Inferior parietal cortex (tissue), 1 donor: ENCODE measurements at regions not wholly inside any gene's neighbourhood (a gene's known extent, or its start where the extent isn't known, plus 50 kb on each side); places are given as distances from the start of the nearest gene placed in this dataset.

Experiments used
- DNase-seq: peaks from one replicate; pipeline ENCODE4 v3.0.0-alpha.2; 2016; ENCODE audit errors: extremely low spot score

DNA sequence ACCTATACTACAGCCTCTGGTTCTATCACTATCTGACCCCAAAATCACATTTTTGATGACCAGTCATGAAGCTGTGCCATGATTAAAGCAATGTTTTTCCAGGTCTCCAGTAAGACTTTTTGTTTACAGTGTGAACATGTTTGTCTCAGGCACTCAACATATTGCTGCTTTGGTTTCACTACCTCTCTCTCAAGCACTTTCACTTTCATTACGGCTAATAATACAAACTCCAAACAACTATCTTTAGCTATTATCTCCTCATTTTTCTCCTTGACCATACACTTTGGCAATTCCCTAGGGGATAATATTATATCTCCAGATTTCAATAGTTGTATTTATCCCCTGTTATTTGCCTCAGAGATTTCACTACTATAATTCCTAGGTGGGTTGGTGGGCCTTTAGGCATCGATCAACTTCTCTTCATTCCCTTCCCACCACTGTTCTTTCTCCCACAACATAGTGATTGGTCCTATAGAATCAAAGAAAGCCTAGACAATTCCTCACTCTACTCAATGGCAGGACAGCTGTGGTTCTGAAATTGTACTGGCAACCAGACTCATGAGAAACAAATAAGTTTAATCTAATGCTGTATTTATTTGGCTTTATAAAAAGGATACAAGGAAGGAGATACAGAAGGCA is 261.4 kb upstream of the ZWINT start:
- no peak for DNase-seq

GRCh38 chr10:56606202-56606601 is 245.1 kb upstream of the ZWINT start:
- DNase-seq, result no peak

DNA sequence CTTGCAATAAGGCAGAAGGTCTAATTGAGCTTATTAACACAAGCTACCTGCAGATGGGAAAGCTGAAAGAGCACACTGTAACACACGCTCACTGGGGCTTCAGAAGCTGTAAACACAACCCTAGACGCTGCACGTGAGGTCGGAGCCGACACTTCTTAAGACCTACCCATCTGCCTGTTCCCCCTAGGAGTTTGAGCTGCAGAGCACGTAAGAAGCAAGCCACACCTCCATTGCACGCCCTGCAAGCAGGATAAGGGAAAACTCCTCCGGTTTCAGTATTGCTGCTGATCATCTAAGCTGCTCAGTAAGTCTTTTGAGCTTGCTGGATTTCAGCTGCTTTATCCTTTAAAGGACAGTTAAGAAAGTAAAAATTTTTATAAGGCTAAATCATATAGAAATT is 244.0 kb upstream of the ZWINT start:
- no peak for DNase-seq

DNA sequence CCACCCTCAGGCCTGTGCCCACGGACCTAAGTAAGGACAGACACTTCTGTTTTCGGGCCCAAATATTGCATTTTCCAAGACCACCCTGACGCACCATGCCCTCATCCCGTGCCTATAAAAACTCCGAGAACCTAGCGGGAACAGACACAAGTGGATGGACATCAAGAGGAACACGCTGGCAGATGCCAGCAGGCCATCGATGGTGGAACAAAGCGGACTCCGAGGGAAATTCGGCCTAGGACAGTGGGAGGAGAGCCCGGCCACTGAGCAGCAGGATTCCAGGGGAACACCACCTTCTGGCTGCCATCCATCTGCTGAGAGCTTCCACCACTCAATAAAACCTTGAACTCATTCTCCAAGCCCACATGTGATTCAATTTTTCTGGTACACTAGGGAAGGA is 243.6 kb upstream of the ZWINT start:
- DNase-seq, result no peak

- DNase-seq, result no peak
Measured at GRCh38 chr10:56599201-56599600, 238.1 kb upstream of the ZWINT start.

DNA sequence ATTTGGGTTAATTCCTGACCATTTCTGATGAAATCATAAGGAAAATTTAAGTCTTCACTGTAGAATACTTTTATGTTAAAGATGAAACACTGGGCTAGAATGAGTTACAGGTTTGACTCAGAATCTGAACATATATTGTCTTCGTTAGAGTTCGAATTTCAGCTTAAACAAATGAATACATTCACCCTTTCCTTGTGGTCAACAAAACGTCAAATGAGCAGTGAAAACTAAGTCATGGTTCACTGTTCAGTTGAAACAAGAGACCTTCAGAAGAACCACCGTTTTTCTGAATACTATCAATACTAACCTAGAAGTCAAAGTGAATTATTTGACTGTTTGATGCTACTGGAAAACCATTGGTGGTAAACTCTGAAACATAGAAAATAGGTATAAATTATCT is 235.2 kb upstream of the ZWINT start:
- DNase-seq, result no peak

DNA sequence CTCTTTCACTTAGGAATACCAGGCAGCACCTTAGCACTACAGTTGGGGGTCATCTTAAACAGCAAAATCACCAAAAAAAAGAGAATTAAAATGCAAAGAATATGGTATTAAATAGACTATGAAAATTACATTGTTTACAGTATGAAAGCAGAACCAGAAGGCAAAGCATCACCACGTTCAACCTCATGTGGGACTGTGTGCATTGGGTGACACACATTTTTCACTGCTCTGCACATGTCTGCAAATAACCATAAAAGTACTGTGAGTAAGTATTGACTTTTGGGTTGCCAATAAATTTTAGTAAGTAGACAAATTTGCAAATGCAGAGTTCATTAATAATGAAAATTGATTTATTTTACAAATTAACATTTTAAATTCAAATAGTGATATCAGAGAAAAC is 232.1 kb upstream of the ZWINT start:
- no peak for DNase-seq

GRCh38 chr10:56586461-56586891 is 225.4 kb upstream of the ZWINT start:
- DNase-seq, result no peak

DNA sequence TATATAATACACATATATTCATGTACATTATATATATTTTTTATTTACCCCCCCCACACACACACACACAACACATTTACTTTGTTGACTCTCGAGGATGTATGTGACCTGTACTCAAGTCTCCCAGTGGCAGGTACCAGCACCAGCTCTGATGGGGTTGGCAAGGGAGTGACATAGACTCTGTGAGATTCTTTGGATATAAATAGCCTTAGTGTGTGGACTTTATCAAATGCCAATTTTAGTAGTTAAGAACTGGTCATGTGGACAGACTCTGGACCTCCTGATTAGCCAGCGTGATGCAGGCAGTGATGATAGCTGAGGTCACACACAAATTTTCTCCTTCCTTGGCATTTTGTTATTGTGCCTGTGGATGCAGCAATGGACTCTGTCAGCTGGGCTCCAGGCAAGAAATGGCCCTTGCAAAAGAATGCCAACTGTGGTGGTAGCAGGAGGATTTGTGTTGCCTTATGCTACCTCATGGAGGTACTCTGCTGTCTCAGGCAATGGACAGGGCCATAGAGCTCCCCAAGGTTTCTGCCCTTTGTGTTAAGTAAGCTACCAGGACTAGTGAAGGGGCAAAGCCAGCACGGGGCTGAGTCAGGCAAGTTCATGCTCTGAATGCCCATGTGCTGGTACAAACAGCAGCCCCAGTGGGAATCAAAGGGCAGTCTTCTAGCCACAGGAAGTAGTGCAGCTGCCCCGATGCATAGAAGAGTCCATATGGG is 224.6 kb upstream of the ZWINT start:
- DNase-seq, result no peak

GRCh38 chr10:56583316-56583715 is 222.3 kb upstream of the ZWINT start:
- DNase-seq, result no peak

DNA sequence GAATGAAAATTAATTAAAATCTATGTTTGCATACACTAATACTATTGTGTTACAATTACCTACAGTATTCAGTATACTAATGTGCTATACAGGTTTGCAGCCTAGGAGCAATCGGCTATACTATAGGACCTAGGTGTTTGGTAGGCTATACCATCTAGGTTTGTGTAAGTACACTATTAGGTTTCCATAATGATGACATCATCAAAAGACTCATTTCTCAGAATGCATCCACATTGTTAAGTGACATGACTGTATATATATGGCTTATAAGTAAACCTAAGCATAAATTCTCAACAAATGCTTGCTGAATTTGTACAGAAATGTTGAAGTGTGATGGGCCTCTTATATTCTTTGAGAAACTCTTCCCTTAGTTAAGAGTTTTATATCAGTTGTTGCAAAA is 206.5 kb upstream of the ZWINT start:
- DNase-seq, result no peak

- no peak for DNase-seq
Measured at GRCh38 chr10:56561336-56561735, 200.3 kb upstream of the ZWINT start.

DNA sequence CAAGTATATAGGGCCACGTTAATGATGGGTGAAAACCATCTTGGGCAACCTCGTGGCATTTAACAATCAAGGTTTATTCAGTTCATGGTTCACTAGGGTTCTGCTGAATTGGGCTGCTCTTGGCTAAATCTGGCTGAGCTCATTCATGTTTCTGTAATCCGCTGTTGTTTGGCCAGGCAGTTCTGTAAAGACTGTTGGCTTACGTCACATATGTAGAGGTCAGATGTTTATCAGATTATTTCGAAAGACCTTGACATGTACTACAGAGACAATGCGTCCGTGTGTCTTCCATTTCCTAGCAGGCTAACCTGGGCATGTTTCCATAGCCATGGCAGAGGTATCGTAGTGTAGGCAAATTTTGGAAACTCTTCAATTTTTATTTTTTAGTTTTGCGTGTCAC is 190.0 kb upstream of the ZWINT start:
- no peak for DNase-seq

GRCh38 chr10:56547163-56547562 is 186.1 kb upstream of the ZWINT start:
- no peak for DNase-seq

- DNase-seq, result peak; percentile 11
Measured at GRCh38 chr10:56537984-56538383, 176.9 kb upstream of the ZWINT start.

DNA sequence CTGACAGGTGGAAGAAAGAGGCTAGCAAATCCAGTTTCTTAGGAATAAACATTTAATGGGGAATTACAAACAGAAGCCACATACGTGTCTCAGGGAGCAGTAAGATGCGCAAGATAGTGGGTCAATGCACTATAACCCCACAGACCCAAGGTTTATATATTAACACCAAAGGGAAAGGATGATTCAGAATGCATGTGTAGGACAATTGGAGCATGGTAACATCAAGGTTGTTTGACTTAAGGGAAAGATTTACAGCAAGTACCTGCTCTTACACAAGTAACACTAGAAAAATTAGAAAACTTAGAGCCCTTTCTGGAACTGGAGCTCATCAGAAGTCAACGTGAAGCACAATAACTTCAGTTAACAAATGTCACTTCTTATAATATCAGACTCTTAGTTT is 161.1 kb upstream of the ZWINT start:
- no peak for DNase-seq

DNA sequence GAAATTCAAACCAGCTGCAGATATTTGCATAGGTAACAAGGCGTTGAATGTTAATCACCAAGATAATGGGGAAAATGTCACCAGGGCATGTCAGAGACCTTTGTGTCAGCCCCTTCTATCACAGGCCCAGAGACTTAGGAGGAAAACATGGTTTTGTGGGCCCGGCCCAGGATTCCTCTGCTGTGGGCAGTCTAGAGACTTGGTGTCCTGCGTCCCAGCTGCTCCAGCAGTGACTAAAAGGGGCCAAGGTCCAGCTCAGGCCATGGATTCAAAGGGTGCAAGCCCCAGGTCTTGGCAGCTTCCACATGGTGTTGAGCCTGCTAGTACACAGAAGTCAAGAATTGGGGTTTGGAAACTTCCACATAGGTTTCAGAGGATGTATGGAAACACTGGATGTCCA is 147.5 kb upstream of the ZWINT start:
- no peak for DNase-seq

GRCh38 chr10:56507033-56507432 is 146.0 kb upstream of the ZWINT start:
- DNase-seq, result no peak

GRCh38 chr10:56505555-56505954 is 144.5 kb upstream of the ZWINT start:
- no peak for DNase-seq

DNA sequence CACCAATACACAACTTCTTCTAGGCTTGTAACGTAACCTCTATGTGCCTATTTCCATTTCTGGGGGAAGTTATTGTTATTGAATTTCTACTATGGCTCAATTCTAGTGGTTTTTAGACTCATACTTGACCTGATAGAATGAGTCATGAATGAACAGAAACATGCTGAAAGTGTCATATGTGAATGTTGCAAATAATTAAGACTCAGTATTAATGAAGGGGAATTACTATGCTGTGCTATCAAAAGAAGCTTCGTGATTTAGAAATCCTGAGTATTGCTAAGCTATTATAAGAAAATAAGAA is 135.1 kb upstream of the ZWINT start:
- DNase-seq, result no peak

GRCh38 chr10:56487746-56488145 is 126.7 kb upstream of the ZWINT start:
- DNase-seq, result no peak

DNA sequence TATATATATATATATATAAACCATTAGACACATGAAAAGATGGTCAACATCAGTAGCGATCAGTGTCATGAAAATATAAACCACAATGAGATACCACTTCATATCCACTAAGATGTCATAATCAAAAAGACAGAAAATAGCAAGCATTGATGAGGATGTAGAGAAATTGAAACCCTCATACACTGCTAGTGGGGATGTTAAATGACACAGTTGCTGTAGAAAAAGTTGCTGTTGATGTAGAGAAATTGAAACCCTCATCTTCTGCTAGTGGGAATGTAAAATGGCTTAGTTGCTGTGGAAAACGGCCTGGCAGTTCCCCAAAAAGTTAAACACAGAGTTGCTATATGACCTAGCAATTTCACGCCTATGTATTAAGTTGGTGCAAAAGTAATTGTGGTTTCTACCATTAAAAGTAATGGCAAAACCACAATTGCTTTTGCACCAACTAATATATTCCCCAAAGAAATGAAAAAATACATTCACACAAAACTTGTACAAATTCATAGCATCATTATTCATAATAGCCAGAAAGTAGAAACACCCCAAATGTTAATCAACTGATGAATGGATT is 120.5 kb upstream of the ZWINT start:
- DNase-seq, result no peak

GRCh38 chr10:56472978-56473377 is 111.9 kb upstream of the ZWINT start:
- DNase-seq, result no peak

GRCh38 chr10:56470701-56471100 is 109.6 kb upstream of the ZWINT start:
- no peak for DNase-seq
